ENCODE measurements at regions not wholly inside any gene's neighbourhood (a gene's known extent, or its start where the extent isn't known, plus 50 kb on each side); places are given as distances from the start of the nearest gene placed in this dataset.

- H3K27me3 ChIP-seq: no peaks in the 10 kb centered on the region
- WGBS (ENCODE audit: low lambda C conversion rate, missing lambda C conversion rate): 95% methylated on average over 23 of the region's 23 CpGs
- TF ChIP-seq EZH2 (IDR thresholded peaks at IDR 0.05; ENCODE audit: borderline replicate concordance) (no peak), CTCF (IDR thresholded peaks at IDR 0.05; ENCODE audit: poor library complexity) (no peak), EZH2phosphoT487 (IDR thresholded peaks at IDR 0.05; ENCODE audit: low read depth, severe bottlenecking, unreplicated experiment) (no peak)
- H3K79me2 ChIP-seq: no peaks in the 10 kb centered on the region
- no peak for DNase-seq (ENCODE audit: low spot score)
- H3K9me2 ChIP-seq (replicated peaks; ENCODE audit: insufficient read depth): no peaks in the 10 kb centered on the region
- H4K20me1 ChIP-seq (ENCODE audit: insufficient read depth, poor library complexity, severe bottlenecking): no peaks in the 10 kb centered on the region
- no peaks in the 10 kb centered on the region for H3K4me1 ChIP-seq (ENCODE audit: insufficient read depth)
- H3K9me3 ChIP-seq (ENCODE audit: low read depth): no peaks in the 10 kb centered on the region
- H3K4me2 ChIP-seq: no peak overlapping the region
- no peak overlapping the region for H3K27ac ChIP-seq
- no peak overlapping the region for H2AFZ ChIP-seq
- H3K36me3 ChIP-seq (replicated peaks; ENCODE audit: insufficient read depth, low read depth): no peaks in the 10 kb centered on the region
- no peak overlapping the region for H3K4me3 ChIP-seq
Measured at GRCh38 chr6:167653561-167653960, 173.2 kb upstream of the AFDN start.

DNA sequence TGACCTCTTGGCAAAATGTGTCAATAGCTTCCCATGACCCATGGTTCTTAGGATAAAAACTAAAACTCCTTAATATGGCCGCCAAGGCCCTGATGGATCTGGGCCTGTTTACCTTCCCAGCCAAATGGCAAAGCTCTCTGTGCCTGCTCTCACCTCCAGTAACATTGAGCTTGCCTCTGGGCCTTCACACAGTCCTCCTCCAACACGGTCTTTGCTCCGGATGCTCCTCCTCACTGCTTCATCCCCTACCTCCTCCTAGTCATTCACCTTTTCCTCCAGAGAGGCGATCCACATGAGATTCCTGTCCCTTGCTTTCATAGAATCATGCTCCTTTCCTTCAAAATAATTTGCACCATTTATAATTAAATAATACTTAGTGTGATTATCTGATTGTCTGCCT lies 172.3 kb upstream of the AFDN start:
- H3K27me3 ChIP-seq: no peaks in the 10 kb centered on the region

DNA sequence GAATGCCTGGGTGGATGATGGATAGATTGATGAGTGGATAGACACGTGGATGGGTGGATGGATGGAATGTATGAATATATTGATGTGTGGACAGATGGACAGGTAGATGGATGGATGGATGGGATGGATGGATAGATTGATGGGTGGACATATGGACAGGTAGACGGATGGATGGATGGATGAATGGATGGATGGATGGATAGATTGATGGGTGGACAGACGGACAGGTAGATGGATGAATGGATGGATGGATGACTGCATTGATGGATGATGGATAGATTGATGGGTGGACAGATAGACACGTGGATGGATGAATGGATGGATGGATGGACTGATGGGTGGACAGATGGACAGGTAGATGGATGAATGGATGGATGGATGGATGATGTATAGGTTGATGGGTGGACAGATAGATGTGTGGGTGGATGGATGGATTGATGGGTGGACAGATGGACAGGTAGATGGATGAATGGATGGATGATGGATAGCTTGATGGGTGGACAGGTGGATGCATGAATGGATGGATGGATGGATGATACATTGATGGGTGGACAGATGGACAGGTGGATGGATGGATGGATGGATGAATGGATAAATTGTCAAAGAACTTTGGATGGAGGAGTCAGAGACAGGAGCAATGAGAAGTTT lies 171.4 kb upstream of the AFDN start:
- no peaks in the 10 kb centered on the region for H4K20me1 ChIP-seq (ENCODE audit: insufficient read depth, poor library complexity, severe bottlenecking)
- no peak overlapping the region for H3K4me2 ChIP-seq
- TF ChIP-seq EZH2phosphoT487 (IDR thresholded peaks at IDR 0.05; ENCODE audit: low read depth, severe bottlenecking, unreplicated experiment) (no peak), CTCF (IDR thresholded peaks at IDR 0.05; ENCODE audit: poor library complexity) (no peak), EZH2 (IDR thresholded peaks at IDR 0.05; ENCODE audit: borderline replicate concordance) (no peak)
- peaks cover under 1% of the 10 kb centered on the region for H3K4me1 ChIP-seq (ENCODE audit: insufficient read depth)
- H2AFZ ChIP-seq: no peak overlapping the region
- no peaks in the 10 kb centered on the region for H3K79me2 ChIP-seq
- H3K4me3 ChIP-seq: no peak overlapping the region
- no peaks in the 10 kb centered on the region for H3K9me3 ChIP-seq (ENCODE audit: low read depth)
- H3K9me2 ChIP-seq (replicated peaks; ENCODE audit: insufficient read depth): no peaks in the 10 kb centered on the region
- H3K27me3 ChIP-seq: no peaks in the 10 kb centered on the region
- 94% methylated on average over 4 of the region's 4 CpGs for WGBS (ENCODE audit: low lambda C conversion rate, missing lambda C conversion rate)
- no peak overlapping the region for H3K27ac ChIP-seq
- H3K36me3 ChIP-seq (replicated peaks; ENCODE audit: insufficient read depth, low read depth): no peaks in the 10 kb centered on the region
- no peak for DNase-seq (ENCODE audit: low spot score)

More for the DNA sequence above, 172.3 kb upstream of the AFDN start:
- no peaks in the 10 kb centered on the region for H3K9me3 ChIP-seq (ENCODE audit: low read depth)
- WGBS (ENCODE audit: low lambda C conversion rate, missing lambda C conversion rate): 89% methylated on average over 4 of the region's 4 CpGs
- H3K79me2 ChIP-seq: no peaks in the 10 kb centered on the region
- H3K36me3 ChIP-seq (replicated peaks; ENCODE audit: insufficient read depth, low read depth): no peaks in the 10 kb centered on the region
- no peaks in the 10 kb centered on the region for H4K20me1 ChIP-seq (ENCODE audit: insufficient read depth, poor library complexity, severe bottlenecking)
- H3K4me3 ChIP-seq: no peak overlapping the region
- H3K4me1 ChIP-seq (ENCODE audit: insufficient read depth): no peaks in the 10 kb centered on the region
- no peak overlapping the region for H2AFZ ChIP-seq
- H3K27ac ChIP-seq: no peak overlapping the region
- DNase-seq (ENCODE audit: low spot score): no peak
- no peak for TF ChIP-seq EZH2 (IDR thresholded peaks at IDR 0.05; ENCODE audit: borderline replicate concordance)
- TF ChIP-seq CTCF (IDR thresholded peaks at IDR 0.05; ENCODE audit: poor library complexity): no peak
- TF ChIP-seq EZH2phosphoT487 (IDR thresholded peaks at IDR 0.05; ENCODE audit: low read depth, severe bottlenecking, unreplicated experiment): no peak
- H3K4me2 ChIP-seq: no peak overlapping the region
- no peaks in the 10 kb centered on the region for H3K9me2 ChIP-seq (replicated peaks; ENCODE audit: insufficient read depth)

All from hepatocyte (in vitro differentiated cells).